Tibial artery (tissue), 4 donors: ENCODE measurements at regions not wholly inside any gene's neighbourhood (a gene's known extent, or its start where the extent isn't known, plus 50 kb on each side); places are given as distances from the start of the nearest gene placed in this dataset.

Experiments used
- DNase-seq, 2 donors: peaks; one replicate each; pipeline ENCODE4 v3.0.0-alpha.2; 2019
- H3K27ac ChIP-seq, 2 donors: fragments of 200-600 bp; sonication (generic) in 1 of 2; 1 replicate in 1 of 2; 2 replicates in 1 of 2; pipeline ENCODE4 v1.5.1; 2018 to 2019; ENCODE audit warnings: mild to moderate bottlenecking in 1 of 2
- H3K27me3 ChIP-seq, 2 donors: fragments of 200-600 bp; sonication (generic) in 1 of 2; one replicate each; pipeline versions ENCODE4 v1.5.1 to v1.6.0; 2016 to 2019
- H3K36me3 ChIP-seq, 3 donors: fragments of 200-600 bp; sonication (generic) in 2 of 3; one replicate each; pipeline ENCODE4 v1.5.1; 2016 to 2019; ENCODE audit warnings: mild to moderate bottlenecking in 2 of 3
- H3K4me1 ChIP-seq, 4 donors: fragments of 200-600 bp; sonication (generic) in 2 of 4; 1 replicate in 3 of 4; 2 replicates in 1 of 4; pipeline ENCODE4 v1.5.1; 2016 to 2019
- H3K4me3 ChIP-seq, 2 donors: fragments of 200-600 bp; sonication (generic) in 1 of 2; 1 replicate in 1 of 2; 2 replicates in 1 of 2; pipeline ENCODE4 v1.5.1; 2018 to 2019; ENCODE audit warnings: mild to moderate bottlenecking in 2 of 2
- H3K9me3 ChIP-seq, 3 donors: fragments of 200-600 bp; sonication (generic) in 1 of 3; one replicate each; pipeline ENCODE4 v1.5.1; 2016 to 2019
- CTCF ChIP-seq, 2 experiments: fragments of 200-600 bp in 1 of 2; fragments of 450-650 bp in 1 of 2; IDR thresholded peaks; one replicate each; pipeline ENCODE4 v1.5.1; 2017 to 2019; ENCODE audit warnings: antibody characterized with exemption in 2 of 2, mild to moderate bottlenecking in 1 of 2, moderate library complexity in 1 of 2
- intact Hi-C: fragments of 100-400 bp; cut with DNase I; formaldehyde crosslinking; loops from one replicate; pipeline ENCODE4 v1.15.0; 2023; ENCODE audit warnings: low total_unique reads

- DNase-seq, result no peak
- intact Hi-C loops, result no loop called here
- no peak for TF ChIP-seq CTCF (IDR thresholded peaks at IDR 0.05)
Measured at GRCh38 chr5:136864960-136865359, 499.6 kb upstream of the TRPC7 start.

GRCh38 chr5:136856648-136857047 lies 491.3 kb upstream of the TRPC7 start:
- H3K27ac ChIP-seq, result no peak overlapping the region
- no peaks in the 10 kb centered on the region for H3K27me3 ChIP-seq
- H3K36me3 ChIP-seq, result no peaks in the 10 kb centered on the region
- H3K4me1 ChIP-seq, result no peaks in the 10 kb centered on the region
- intact Hi-C loops, result no loop called here
- H3K9me3 ChIP-seq, result no peaks in the 10 kb centered on the region
- no peak overlapping the region for H3K4me3 ChIP-seq
- no peak for DNase-seq
- TF ChIP-seq CTCF (IDR thresholded peaks at IDR 0.05), result no peak

More at GRCh38 chr5:136864960-136865359, 499.6 kb upstream of the TRPC7 start:
- no peak overlapping the region for H3K4me3 ChIP-seq
- H3K36me3 ChIP-seq, result no peaks in the 10 kb centered on the region
- no peaks in the 10 kb centered on the region for H3K9me3 ChIP-seq
- H3K4me1 ChIP-seq, result no peaks in the 10 kb centered on the region
- H3K27me3 ChIP-seq, result no peaks in the 10 kb centered on the region
- no peak overlapping the region for H3K27ac ChIP-seq

- Histone ChIP-seq H3K27me3 (no peaks in the 10 kb centered on the region), H3K27ac (no peak overlapping the region), H3K4me3 (no peak overlapping the region), H3K4me1 (no peaks in the 10 kb centered on the region), H3K36me3 (no peaks in the 10 kb centered on the region), H3K9me3 (peaks cover 0 to 5% (median 0%) of the 10 kb centered on the region in 3 donors)
- TF ChIP-seq CTCF (IDR thresholded peaks at IDR 0.05), result no peak
- intact Hi-C loops, result no loop called here
- DNase-seq, result no peak
Measured at GRCh38 chr5:136853971-136854370, 488.6 kb upstream of the TRPC7 start.

- intact Hi-C loops, result no loop called here
- no peak for DNase-seq
- Histone ChIP-seq H3K4me3 (no peak overlapping the region), H3K36me3 (no peaks in the 10 kb centered on the region), H3K4me1 (no peaks in the 10 kb centered on the region), H3K27me3 (no peaks in the 10 kb centered on the region), H3K9me3 (no peaks in the 10 kb centered on the region), H3K27ac (no peak overlapping the region)
- no peak for TF ChIP-seq CTCF (IDR thresholded peaks at IDR 0.05)
Measured at GRCh38 chr5:136840601-136841000, 475.3 kb upstream of the TRPC7 start.

- Histone ChIP-seq H3K27ac (no peak overlapping the region), H3K4me1 (no peaks in the 10 kb centered on the region), H3K9me3 (no peaks in the 10 kb centered on the region), H3K4me3 (no peak overlapping the region), H3K27me3 (peaks cover 0 to 3% of the 10 kb centered on the region in 2 donors), H3K36me3 (no peaks in the 10 kb centered on the region)
- intact Hi-C loops, result no loop called here
- DNase-seq, result no peak
- TF ChIP-seq CTCF (IDR thresholded peaks at IDR 0.05), result no peak
Measured at GRCh38 chr5:136836093-136836492, 470.7 kb upstream of the TRPC7 start.

GRCh38 chr5:136820848-136821247 lies 455.5 kb upstream of the TRPC7 start:
- DNase-seq, result no peak
- H3K36me3 ChIP-seq, result no peaks in the 10 kb centered on the region
- H3K4me3 ChIP-seq, result no peak overlapping the region
- H3K27ac ChIP-seq, result no peak overlapping the region
- no peaks in the 10 kb centered on the region for H3K4me1 ChIP-seq
- H3K27me3 ChIP-seq, result no peaks in the 10 kb centered on the region
- intact Hi-C loops, result no loop called here
- H3K9me3 ChIP-seq, result no peaks in the 10 kb centered on the region
- no peak for TF ChIP-seq CTCF (IDR thresholded peaks at IDR 0.05)
